HepG2 (cell line): ENCODE measurements at regions not wholly inside any gene's neighbourhood (a gene's known extent, or its start where the extent isn't known, plus 50 kb on each side); places are given as distances from the start of the nearest gene placed in this dataset.

Experiments used
- ATAC-seq: fragments of 200-7000 bp; cut with Tn5 transposase; 3 replicates; pipeline ENCODE4 v1.9.1; 2020; ENCODE audit warnings: mild to moderate bottlenecking, moderate library complexity
- BruUV-seq: library from RNA; stranded (reverse); fragments of 400-500 nt; replicated peaks from 2 replicates; lab custom pipeline; 2021; lab: Mats Ljungman, UMichigan
- CTCF ChIA-PET: fragments of 300-600 bp; formaldehyde crosslinking; extraction: SDS; loops from one replicate; lab custom pipeline; 2021; ENCODE audit warnings: low total read pairs, inconsistent platforms, low intra/inter-chr PET ratio; lab: Yijun Ruan, JAX
- POLR2A ChIA-PET: fragments of 350-600 bp; sonication (Branson Sonifier 250); formaldehyde crosslinking; loops from one replicate; lab custom pipeline; 2020; ENCODE audit warnings: antibody characterized with exemption, inconsistent platforms; lab: Yijun Ruan, JAX
- DNase-seq: peaks from one replicate; pipeline ENCODE4 v3.0.0-alpha.2; 2015; ENCODE audit warnings: low spot score
- FAIRE-seq: peaks from 3 replicates; lab custom pipeline; 2011; peaks lifted over from hg19 to GRCh38; lab: Jason Lieb, UNC
- H2AFZ ChIP-seq: one replicate; pipeline ENCODE4 v1.6.1; 2011; ENCODE audit warnings: low read length, inconsistent platforms
- H3K27ac ChIP-seq: fragments of 300-600 bp; 3 replicates; pipeline ENCODE4 v1.8.0; 2011; ENCODE audit warnings: mixed run types, mild to moderate bottlenecking, mixed read lengths, low read length, inconsistent platforms; ENCODE audit not compliant: insufficient read depth; ENCODE audit errors: extremely low read length
- H3K27me3 ChIP-seq, 2 experiments: fragments of 200-600 bp in 1 of 2; 2 replicates in 1 of 2; 3 replicates in 1 of 2; pipeline versions ENCODE4 v1.6.0 to v1.8.0; 2011; ENCODE audit warnings: low read length in 2 of 2, mild to moderate bottlenecking in 2 of 2, moderate library complexity in 2 of 2, inconsistent platforms in 1 of 2; ENCODE audit not compliant: insufficient read depth in 2 of 2, control insufficient read depth in 1 of 2
- H3K36me3 ChIP-seq, 2 experiments: fragments of 200-600 bp in 1 of 2; replicated peaks in 1 of 2; 2 replicates in 1 of 2; 3 replicates in 1 of 2; pipeline versions ENCODE4 v1.5.1 to v1.8.0; 2011; ENCODE audit warnings: low read length in 2 of 2, inconsistent platforms in 1 of 2; ENCODE audit not compliant: insufficient read depth in 2 of 2, control insufficient read depth in 1 of 2
- H3K4me1 ChIP-seq: 2 replicates; pipeline ENCODE4 v1.5.1; 2012; ENCODE audit warnings: low read length, inconsistent platforms; ENCODE audit not compliant: insufficient read depth
- H3K4me2 ChIP-seq: 2 replicates; pipeline ENCODE4 v1.6.0; 2011; ENCODE audit warnings: low read depth, low read length, inconsistent platforms
- H3K4me3 ChIP-seq, 3 experiments: fragments of 200-600 bp in 1 of 3; sonication (generic), shearing (Covaris generic) in 1 of 3; replicated peaks in 1 of 3; 2 replicates each; pipeline ENCODE4 v1.5.1; 2011 to 2016; ENCODE audit warnings: low read length in 3 of 3, inconsistent platforms in 2 of 3, low read depth in 2 of 3, mild to moderate bottlenecking in 2 of 3, control low read depth in 1 of 3, mixed read lengths in 1 of 3; ENCODE audit not compliant: insufficient read depth in 1 of 3
- H3K79me2 ChIP-seq: one replicate; pipeline ENCODE4 v1.6.1; 2011; ENCODE audit warnings: low read length, inconsistent platforms; ENCODE audit not compliant: insufficient read depth
- H3K9ac ChIP-seq: 2 replicates; pipeline ENCODE4 v1.6.0; 2011; ENCODE audit warnings: mild to moderate bottlenecking, low read depth, low read length, inconsistent platforms; ENCODE audit not compliant: insufficient read depth
- H3K9me3 ChIP-seq: 2 replicates; pipeline ENCODE4 v1.5.1; 2012; ENCODE audit warnings: mild to moderate bottlenecking, low read length
- H4K20me1 ChIP-seq: 2 replicates; pipeline ENCODE4 v1.6.0; 2011; ENCODE audit warnings: inconsistent platforms, mild to moderate bottlenecking, low read length, moderate library complexity; ENCODE audit not compliant: insufficient read depth
- ATF7 ChIP-seq, 2 experiments: fragments of 450-650 bp in 1 of 2; sonication (generic) in 1 of 2; formaldehyde crosslinking in 1 of 2; IDR thresholded peaks; 2 replicates each; pipeline versions ENCODE4 v1.4.0 to v1.6.1; 2016 to 2020; ENCODE audit warnings: antibody characterized with exemption in 1 of 2, mild to moderate bottlenecking in 1 of 2, missing genetic modification reagents in 1 of 2
- CREB1 ChIP-seq, 2 experiments: fragments of 450-650 bp in 1 of 2; IDR thresholded peaks; 2 replicates each; pipeline ENCODE4 v1.6.1; 2016 to 2017; ENCODE audit warnings: control low read depth in 1 of 2, mild to moderate bottlenecking in 1 of 2, missing compliant biosample characterization in 1 of 2, missing genetic modification characterization in 1 of 2
- HDAC6 ChIP-seq: fragments of 200-600 bp; sonication (generic); IDR thresholded peaks from 2 replicates; pipeline ENCODE4 v1.7.0; 2017; ENCODE audit warnings: mild to moderate bottlenecking, antibody characterized with exemption, low read length, low read depth
- HOXA5 ChIP-seq: sonication (generic); formaldehyde crosslinking; IDR thresholded peaks from 2 replicates; pipeline ENCODE4 v1.4.0; 2020; ENCODE audit warnings: missing genetic modification reagents
- HOXA7 ChIP-seq: sonication (generic); formaldehyde crosslinking; IDR thresholded peaks from 2 replicates; pipeline ENCODE4 v1.8.1; 2022; ENCODE audit warnings: mild to moderate bottlenecking, missing genetic modification reagents, moderate library complexity
- MTF1 ChIP-seq: sonication (generic); formaldehyde crosslinking; IDR thresholded peaks from 2 replicates; pipeline ENCODE4 v1.5.0; 2020; ENCODE audit warnings: missing genetic modification reagents
- NFKBIZ ChIP-seq: IDR thresholded peaks from 2 replicates; pipeline ENCODE4 v1.6.1; 2018; ENCODE audit warnings: missing genetic modification reagents, missing compliant biosample characterization
- WGBS: methylation state at CpG from one replicate; pipeline ENCODE4 v1.1.6; 2017; ENCODE audit warnings: low lambda C conversion rate; 5-methylcytosine and 5-hydroxymethylcytosine counted together
- in situ Hi-C: cut with HindIII; loops from 2 replicates; pipeline ENCODE4 v1.10.0; 2017; ENCODE audit warnings: low pct_unique_long_range_greater_than_20kb; ENCODE audit not compliant: extremely low pct_ligation_motif_present
- intact Hi-C: fragments of 100-400 bp; cut with micrococcal nuclease; formaldehyde crosslinking; loops from one replicate; pipeline ENCODE4 v1.10.0; 2022; ENCODE audit not compliant: unreplicated experiment
- TF ChIP-seq, protein P1 (sequence below): sonication (generic); formaldehyde crosslinking; IDR thresholded peaks from 2 replicates; pipeline ENCODE4 v1.4.0; 2020; ENCODE audit warnings: missing genetic modification reagents
- TF ChIP-seq, protein P2 (sequence below): sonication (generic); formaldehyde crosslinking; conservative IDR thresholded peaks from 2 replicates; pipeline ENCODE4 v1.8.0; 2022; ENCODE audit warnings: low read depth, missing genetic modification reagents
- TF ChIP-seq, protein P3 (sequence below): sonication (generic); formaldehyde crosslinking; IDR thresholded peaks from 2 replicates; pipeline ENCODE4 v1.4.0; 2020; ENCODE audit warnings: missing genetic modification reagents, borderline replicate concordance

DNA sequence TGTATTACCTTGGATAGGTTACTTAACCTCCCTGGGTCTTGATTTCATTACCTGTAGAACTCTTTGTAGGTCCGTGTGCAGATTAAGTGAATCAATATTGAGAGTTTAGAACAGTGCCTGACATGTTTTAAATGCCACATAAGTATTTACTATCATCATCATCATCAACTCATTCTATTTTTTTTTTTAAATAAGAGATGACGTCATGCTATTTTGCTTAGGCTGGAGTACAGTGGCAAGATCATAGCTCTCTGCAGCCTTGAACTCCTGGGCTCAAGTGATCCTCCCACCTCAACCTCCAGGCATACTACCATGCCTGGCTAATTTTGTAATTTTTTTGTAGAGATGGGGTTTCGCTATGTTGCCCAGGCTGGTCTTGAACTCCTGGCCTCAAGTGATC lies 132.0 kb upstream of the FZD8 start:
- H4K20me1 ChIP-seq = no peaks in the 10 kb centered on the region
- CTCF ChIA-PET = no interaction called here
- BruUV-seq = no TSS peak
- intact Hi-C loops (no loop called here), in situ Hi-C loops (no loop called here)
- H3K27ac ChIP-seq = no peak overlapping the region
- FAIRE-seq (no peak), ATAC-seq (no peak), DNase-seq (no peak)
- H3K4me2 ChIP-seq = peak overlapping the region; percentile 48; the same call in 1 of the 2 replicates
- no peaks in the 10 kb centered on the region for H3K79me2 ChIP-seq
- no peaks in the 10 kb centered on the region; a peak in 1 of 5 replicates for H3K27me3 ChIP-seq
- H3K4me3 ChIP-seq = no peak overlapping the region
- no peak overlapping the region for H3K9ac ChIP-seq
- no peaks in the 10 kb centered on the region for H3K9me3 ChIP-seq
- H2AFZ ChIP-seq = no peak overlapping the region
- H3K36me3 ChIP-seq = no peaks in the 10 kb centered on the region
- POLR2A ChIA-PET = no interaction called here
- WGBS = 43% methylated on average over 3 of the region's 3 CpGs
- TF ChIP-seq HOXA7 (CRISPR knock-in tag) (no peak), MTF1 (peak; percentile 85; the same call in 1 of the 2 replicates), HDAC6 (no peak), ATF7 (IDR thresholded peaks at IDR 0.05) (peak; percentile 98), ATF7 (CRISPR knock-in tag; IDR thresholded peaks at IDR 0.05) (no peak), NFKBIZ (CRISPR knock-in tag) (no peak), CREB1 (IDR thresholded peaks at IDR 0.05) (peak; percentile 87), CREB1 (CRISPR knock-in tag; IDR thresholded peaks at IDR 0.05) (no peak), HOXA5 (CRISPR knock-in tag) (no peak)
- TF ChIP-seq, protein P1, sequence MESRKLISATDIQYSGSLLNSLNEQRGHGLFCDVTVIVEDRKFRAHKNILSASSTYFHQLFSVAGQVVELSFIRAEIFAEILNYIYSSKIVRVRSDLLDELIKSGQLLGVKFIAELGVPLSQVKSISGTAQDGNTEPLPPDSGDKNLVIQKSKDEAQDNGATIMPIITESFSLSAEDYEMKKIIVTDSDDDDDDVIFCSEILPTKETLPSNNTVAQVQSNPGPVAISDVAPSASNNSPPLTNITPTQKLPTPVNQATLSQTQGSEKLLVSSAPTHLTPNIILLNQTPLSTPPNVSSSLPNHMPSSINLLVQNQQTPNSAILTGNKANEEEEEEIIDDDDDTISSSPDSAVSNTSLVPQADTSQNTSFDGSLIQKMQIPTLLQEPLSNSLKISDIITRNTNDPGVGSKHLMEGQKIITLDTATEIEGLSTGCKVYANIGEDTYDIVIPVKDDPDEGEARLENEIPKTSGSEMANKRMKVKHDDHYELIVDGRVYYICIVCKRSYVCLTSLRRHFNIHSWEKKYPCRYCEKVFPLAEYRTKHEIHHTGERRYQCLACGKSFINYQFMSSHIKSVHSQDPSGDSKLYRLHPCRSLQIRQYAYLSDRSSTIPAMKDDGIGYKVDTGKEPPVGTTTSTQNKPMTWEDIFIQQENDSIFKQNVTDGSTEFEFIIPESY (CRISPR knock-in tag) = no peak
- TF ChIP-seq, protein P2, sequence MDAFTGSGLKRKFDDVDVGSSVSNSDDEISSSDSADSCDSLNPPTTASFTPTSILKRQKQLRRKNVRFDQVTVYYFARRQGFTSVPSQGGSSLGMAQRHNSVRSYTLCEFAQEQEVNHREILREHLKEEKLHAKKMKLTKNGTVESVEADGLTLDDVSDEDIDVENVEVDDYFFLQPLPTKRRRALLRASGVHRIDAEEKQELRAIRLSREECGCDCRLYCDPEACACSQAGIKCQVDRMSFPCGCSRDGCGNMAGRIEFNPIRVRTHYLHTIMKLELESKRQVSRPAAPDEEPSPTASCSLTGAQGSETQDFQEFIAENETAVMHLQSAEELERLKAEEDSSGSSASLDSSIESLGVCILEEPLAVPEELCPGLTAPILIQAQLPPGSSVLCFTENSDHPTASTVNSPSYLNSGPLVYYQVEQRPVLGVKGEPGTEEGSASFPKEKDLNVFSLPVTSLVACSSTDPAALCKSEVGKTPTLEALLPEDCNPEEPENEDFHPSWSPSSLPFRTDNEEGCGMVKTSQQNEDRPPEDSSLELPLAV (CRISPR knock-in tag) = no peak
- TF ChIP-seq, protein P3, sequence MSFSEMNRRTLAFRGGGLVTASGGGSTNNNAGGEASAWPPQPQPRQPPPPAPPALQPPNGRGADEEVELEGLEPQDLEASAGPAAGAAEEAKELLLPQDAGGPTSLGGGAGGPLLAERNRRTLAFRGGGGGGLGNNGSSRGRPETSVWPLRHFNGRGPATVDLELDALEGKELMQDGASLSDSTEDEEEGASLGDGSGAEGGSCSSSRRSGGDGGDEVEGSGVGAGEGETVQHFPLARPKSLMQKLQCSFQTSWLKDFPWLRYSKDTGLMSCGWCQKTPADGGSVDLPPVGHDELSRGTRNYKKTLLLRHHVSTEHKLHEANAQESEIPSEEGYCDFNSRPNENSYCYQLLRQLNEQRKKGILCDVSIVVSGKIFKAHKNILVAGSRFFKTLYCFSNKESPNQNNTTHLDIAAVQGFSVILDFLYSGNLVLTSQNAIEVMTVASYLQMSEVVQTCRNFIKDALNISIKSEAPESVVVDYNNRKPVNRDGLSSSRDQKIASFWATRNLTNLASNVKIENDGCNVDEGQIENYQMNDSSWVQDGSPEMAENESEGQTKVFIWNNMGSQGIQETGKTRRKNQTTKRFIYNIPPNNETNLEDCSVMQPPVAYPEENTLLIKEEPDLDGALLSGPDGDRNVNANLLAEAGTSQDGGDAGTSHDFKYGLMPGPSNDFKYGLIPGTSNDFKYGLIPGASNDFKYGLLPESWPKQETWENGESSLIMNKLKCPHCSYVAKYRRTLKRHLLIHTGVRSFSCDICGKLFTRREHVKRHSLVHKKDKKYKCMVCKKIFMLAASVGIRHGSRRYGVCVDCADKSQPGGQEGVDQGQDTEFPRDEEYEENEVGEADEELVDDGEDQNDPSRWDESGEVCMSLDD (CRISPR knock-in tag) = no peak
- peaks cover 14% of the 10 kb centered on the region for H3K4me1 ChIP-seq
